CD4-positive, alpha-beta T cell treated with Interleukin-2 at 100 ng/mL for 4 hours (primary cell): ENCODE measurements at regions not wholly inside any gene's neighbourhood (a gene's known extent, or its start where the extent isn't known, plus 50 kb on each side); places are given as distances from the start of the nearest gene placed in this dataset.

ENCODE experiments used
- DNase-seq: peaks from one replicate; pipeline ENCODE4 v3.0.0-alpha.2; 2020; ENCODE audit warnings: low spot score

DNA sequence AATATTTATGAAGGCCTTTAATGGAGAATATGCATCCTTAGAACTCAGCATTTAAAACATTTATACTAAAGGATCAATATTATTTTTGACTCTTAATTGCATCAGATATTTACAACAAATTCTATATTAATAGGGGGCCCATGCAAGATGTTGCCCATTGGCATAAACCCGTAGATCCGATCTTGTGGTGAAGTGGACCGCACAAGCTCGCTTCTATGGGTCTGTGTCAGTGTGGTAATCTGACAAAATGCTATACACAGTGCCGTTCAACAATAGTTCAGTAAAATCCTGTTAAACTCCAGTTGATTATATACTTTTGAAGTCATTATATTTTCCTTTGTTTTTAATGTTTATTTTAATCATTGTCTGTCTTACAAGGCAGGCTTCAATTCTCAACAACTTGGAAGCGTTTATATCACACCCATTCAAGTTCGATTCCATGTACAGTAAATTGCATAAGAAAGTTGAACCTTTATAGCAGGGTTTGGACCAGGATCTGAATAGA, 809.2 kb downstream of the USP25 start:
- DNase-seq, result no peak

DNA sequence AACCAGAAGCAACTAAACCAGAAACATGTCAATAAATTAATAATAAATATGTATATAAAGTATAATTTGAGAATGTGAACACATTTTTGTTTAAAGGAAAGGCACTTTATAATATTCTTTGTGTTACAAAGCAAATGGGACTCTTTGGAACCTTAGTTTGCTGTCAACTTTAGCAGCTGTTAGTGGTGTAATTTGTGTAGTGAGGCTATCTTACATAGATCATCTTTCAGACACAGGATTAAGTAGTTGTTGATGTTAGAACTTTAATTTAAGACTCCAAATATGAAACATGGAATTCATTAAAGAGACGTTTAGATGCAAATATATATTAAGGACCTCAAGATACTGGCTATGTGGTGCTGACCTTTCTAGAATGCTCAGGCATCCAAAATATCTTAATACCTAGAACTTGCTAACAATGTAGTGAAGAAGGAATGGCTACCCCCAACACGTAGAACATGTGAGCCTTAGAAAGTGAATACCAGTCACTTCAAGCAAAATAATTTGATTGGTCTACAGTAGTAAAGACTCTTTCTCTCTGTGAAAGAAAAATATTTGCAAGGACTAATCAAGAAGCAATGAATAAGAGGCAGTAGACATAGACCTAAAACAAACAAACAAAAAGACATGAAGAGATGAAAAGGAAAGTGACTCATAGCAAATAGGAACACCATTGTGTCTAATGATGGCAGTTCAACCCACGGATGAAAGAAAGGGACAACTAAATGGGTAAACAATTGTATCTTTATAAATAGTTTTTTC, 811.4 kb downstream of the USP25 start:
- no peak for DNase-seq

DNA sequence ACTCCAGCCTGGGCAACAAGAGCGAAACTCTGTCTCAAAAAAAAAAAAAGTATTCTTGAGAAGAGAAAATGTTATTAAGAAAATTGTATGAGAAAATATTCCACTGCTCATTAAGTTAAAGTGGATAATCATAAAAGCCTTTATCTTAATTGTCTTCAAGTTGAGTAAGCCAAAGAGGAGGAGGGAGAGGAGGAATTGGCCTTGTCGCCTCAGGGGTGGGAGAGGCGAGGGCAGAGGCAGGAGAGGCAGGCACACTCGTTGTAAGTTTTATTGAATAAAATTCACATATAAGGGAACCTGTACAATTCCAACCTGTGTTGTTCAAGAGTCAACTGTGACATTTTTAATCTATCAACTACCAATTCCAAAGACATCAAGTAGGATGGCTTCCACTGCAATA, 820.3 kb downstream of the USP25 start:
- DNase-seq, result no peak

DNA sequence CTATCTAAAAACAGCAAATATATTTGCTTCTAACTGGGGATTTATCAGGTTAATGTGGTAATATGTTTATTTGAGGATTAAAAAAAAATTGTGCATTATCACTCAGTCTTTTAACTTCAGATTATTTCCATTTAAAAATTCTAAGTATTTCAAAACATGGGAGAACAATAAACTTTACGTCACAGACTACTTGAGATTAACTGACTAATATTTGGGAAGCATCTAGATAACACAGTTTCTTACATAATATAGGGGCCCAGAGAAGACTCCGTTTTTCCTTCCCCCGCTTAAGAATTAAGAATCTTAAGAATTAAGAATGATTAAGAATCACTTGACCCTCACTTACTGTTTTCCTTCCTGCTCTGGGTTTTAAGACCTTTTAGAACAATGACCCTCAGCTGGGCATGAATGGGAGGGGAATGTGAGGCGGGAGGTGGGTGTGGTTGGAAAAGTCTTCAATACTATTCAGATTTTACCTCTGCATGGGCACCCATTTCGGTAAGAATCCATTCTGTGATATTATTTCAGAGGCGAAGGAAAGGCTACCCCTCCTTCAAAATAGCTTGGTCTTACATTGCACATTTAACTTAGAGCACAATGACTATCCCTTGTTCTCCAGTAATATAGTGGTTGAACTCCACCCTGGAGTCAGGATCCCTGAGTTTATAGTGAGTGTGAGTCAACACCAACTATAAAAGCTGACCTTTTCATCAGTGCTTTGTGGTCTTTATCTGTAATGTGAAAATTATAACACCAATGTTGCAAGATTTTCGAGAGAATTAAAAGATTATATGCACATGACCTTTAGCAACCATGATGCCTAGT, 821.3 kb downstream of the USP25 start:
- DNase-seq, result no peak

DNA sequence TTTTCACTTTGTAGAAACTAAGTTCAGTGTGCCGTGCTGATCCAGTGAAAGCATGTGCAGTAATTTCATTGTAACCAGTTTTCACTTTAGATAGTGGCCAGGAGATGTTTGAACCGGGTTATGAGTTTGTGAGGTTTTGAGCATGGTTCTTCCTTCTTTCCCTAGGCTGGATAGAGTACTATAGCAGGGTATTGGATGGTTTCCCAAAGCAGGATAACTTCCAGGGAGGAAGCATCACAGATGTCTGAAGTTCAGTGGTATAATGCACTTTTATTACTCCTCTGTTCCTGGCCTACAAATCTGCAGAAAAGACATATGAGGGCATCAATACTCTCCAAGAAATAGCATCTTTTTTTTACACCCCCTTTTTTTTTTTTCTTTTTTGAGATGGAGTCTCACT, 823.1 kb downstream of the USP25 start:
- no peak for DNase-seq

DNA sequence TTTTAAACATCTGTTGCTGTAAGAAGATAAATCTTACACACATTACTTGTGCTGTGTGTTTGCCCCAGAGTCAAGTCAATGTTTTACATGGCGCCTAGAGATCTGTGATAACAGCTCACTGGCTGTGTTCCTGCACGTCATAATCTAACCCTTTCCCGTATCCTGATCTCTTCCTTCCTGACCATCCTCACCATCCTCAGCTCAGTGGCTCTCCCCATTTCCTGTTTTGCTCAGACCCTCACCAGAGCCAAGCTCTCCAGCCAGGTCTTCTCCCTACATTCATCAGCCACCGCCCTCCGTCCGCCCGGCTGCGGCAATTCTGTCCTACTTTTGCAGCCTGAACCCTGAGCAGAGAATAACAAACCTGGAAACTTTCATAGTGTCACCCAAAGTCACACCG, 824.7 kb downstream of the USP25 start:
- DNase-seq, result no peak

DNA sequence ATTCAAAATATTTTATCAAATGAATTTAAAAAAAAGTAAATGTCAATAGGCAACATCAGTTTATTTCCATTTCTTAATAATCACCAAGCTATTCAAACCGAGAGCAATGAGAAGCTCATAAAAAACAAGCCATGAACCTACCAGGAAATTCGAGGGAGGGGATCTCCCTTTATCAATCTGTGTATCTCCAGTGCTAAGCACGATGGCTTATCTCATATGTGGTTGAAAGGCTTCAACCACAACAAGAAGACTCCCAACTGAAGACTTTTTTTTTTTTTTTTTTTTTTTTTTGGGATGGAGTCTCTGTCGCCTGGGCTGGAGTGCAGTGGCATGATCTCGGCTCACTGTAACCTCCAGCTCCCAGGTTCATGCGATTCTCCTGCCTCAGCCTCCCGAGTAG, 833.3 kb downstream of the USP25 start:
- DNase-seq, result no peak

DNA sequence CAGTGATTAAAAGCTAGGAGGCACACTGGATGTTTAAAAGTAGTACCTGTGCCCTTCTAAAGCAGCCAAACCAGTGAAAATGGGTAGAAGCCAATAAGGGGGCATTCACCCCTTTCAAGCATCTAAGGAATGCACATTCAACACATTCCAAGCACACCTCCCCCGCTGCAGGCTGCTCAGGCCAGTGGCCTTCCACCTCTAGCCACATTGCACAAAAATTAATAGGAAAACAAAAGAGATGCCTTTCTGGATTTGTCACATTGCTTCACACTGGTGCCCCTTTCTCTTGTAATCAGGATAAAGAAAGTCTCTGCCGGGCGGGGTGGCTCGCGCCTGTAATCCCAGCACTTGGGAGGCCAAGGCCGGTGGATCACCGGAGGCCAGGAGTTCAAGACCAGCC, 834.0 kb downstream of the USP25 start:
- DNase-seq, result no peak

DNA sequence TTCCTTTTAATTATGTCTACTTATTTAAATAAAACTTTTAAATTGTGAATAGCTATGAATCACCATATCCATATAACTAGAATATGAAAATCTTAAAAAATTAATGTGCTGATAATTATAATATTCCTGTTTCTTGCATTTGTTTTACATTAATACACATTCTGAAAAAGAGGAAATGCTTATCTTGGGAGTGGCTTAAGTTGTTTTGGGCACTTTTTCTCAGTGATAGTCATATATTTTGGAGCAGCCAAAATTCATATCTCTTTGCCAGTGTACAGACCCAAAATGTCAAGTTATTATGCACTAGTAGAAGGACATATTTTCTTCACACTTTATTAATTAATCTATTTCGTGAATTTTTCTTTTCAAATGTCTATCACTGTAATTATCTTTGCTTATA, 838.5 kb downstream of the USP25 start:
- no peak for DNase-seq

DNA sequence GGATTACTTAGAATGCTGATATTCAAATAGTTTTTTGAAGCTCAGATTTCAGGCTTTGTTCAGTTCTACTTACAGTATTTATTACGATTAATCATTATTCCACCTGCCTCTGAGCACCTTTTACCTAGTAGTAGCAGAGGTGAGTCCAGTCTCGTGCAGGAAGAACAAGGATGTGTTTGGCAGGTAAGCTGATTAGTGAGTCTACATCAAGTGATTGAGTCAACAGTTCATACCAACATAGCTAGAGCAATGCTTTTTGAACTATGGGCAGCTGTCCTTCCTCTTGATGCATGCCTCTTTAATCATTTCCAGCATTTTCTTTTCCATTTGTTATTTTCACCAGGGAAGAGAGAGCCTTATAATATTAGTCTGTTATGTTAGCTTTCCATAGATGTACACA, 838.9 kb downstream of the USP25 start:
- DNase-seq, result no peak

DNA sequence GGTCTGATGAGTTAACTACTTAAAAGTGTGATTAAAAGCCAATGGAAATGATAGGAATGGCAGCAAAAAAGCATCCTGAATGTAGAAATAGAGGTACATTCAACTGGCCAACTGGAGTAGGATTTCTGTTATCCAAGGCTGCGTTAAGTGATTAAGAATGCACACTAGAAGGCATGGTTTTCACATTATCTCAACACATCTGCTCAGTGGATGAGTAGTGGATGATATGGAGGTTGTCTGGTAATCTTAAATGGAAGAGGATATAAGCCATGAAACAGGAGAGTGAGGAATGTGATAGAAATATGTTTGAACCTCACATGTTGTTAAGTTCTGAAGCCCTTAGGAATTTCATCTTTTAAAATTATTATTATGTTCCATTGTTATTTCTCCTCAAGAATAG, 839.9 kb downstream of the USP25 start:
- DNase-seq, result no peak

DNA sequence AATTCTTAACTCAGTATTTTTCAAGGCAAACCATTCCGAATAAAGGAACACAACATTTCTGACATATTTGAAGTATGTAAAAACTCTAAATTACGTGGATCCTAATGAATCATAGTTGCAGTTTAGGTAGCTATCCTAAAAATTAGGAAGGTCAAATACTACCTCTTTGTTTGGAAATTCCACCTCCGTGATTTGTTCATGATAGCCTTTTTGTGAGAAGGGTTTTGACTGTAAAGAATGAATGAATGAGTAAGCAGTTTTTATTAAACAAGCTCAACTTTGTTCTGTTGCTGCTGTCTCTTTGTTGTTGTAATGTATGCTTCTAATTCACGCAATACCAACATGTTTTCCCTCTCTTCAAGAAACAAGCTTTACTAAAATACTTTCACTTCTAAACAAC, 840.4 kb downstream of the USP25 start:
- no peak for DNase-seq

DNA sequence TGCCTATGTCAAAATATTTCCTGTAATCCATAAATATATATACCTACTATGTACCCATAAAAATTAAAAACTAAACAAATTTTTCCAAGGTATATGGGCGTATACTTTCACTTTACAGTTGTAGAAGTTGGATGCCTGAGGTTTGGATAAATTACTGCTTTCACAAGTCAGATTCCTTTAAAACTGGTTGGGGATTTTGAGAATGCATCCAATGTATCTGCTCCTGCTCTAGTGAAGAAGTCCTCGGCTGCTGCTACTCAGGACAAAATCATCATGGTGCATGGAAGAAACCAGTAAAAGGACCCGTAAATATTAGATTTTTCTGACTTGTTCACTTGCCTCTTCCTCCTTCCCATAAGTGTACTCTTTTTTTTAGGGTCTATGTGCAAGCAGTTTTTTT, 841.1 kb downstream of the USP25 start:
- no peak for DNase-seq

DNA sequence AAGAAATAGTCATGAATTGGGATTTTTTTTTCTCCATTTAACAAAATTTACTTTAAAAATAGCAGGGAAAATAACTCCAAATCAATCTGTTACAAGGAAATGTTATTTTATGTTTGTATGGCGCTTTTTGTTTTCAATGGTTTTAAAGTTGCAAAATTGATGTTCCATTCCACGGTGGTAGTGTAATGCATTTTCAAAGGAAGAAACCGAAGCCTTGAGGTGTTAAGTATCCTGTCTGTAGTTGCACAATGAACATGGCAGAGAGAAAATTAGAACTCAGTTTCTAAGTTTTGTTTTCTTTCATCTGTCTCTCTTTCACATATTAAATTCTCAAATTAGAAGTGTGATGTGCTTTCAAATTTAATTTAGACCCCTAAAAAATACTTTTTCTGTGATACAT, 841.8 kb downstream of the USP25 start:
- DNase-seq, result no peak

DNA sequence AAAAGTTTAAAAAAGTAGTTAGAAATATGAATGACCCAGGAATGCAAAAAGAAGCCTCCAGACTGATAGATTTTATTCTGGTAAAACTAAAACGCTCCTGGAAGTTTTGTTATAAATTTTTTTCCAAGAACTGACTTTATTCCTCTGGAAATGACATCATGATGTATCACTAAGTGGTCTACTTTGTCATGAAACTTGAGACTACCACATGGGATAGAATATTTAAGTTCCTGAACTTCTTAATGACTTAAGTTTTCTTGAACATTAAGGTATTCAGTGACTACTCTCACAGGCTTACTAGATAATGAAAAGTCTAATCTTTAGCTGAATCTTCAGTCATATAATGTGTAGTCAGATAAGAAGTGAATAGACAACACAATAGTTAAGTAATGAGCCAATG, 842.2 kb downstream of the USP25 start:
- DNase-seq, result no peak

DNA sequence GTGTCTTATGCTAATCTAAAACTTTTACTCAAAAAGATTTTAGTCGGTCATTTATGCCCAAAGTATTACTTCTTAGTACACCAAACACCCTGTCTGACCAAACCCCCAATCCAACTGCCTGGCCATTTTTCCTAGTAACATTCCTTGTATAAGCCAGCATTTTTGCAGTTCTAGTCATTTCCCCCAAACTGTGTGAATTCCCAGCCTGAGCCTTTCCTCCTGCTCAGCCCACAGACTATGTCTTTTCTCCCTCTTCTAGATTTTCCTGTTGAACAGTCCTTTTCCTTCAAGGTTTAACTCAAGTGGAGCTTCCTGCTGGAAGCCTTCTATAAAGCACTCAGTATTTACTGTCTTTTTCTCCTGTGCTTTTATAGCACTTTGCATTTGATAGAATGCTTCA, 843.8 kb downstream of the USP25 start:
- no peak for DNase-seq

DNA sequence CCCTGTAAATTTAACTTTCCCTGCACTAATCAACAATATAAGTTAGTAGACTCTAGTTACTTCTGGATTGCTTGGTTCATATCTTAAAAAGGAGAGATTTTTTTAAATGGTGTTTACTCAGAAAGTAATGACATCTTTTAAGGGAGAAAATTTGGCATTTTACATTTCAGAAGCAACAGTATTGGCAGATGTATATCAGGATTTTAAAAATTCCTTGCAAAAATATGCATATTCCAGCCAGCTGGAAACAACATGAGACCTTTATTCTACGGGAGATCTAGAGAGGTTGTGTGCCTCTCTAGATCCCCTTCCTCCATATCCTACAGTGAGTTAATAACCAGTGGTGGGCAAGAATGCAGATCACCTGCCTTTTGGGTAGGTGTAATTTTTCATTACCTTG, 848.2 kb downstream of the USP25 start:
- no peak for DNase-seq

DNA sequence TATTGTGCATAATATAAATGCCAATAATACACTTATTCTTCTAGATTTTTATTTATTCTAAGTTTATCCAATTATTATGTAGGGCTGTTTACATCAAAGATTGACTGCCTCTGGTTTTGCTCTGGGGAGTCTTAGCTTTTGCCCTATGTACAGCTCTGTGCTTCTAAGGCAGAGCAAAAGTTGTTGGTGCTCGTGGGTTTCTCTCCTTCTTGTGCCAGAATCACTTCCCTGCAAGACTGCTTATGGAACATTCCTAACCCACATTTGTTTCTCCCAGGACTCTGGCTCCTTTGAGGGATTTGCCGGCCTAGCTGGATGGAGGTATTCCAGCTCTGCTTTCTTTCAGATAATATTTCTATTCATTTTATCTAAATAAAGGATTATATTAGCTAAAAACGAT, 849.1 kb downstream of the USP25 start:
- DNase-seq, result no peak

DNA sequence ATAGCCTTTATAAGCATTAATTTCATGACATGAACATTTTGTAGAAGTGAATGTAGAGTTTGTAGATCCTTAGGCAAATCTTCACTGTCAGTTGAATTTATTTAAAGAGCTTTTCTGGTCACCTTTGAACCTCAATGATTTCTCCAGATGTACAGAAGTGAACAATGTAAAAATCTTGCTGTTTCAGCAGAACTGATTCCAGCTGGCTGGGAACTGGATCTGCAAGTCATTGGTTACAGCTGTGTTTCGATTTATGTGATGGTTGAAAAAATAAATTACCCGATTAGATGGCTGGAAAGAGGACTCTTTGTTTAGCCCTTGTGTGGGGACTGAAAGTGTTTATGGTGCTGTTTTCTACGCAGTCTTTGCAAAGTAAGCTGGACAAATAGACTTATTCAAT, 849.8 kb downstream of the USP25 start:
- DNase-seq, result no peak

DNA sequence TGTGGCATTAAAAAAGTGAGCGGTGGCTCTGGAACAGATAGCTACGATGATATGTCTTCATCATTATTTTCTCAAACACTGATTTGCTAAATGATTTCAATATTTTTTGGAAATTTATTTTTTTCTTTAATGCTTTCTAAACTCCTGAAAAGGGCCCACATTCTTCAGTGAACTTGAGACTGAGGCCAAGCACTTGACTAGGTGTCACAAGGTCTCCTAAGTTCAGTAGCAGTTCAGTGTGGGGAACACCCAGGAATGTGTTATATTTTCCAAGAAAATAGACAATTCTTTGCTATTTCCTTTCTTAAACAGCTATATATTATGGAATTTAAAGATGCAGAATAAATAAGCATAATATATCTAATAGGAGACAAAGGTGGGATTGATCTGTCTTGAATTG, 850.9 kb downstream of the USP25 start:
- DNase-seq, result no peak

DNA sequence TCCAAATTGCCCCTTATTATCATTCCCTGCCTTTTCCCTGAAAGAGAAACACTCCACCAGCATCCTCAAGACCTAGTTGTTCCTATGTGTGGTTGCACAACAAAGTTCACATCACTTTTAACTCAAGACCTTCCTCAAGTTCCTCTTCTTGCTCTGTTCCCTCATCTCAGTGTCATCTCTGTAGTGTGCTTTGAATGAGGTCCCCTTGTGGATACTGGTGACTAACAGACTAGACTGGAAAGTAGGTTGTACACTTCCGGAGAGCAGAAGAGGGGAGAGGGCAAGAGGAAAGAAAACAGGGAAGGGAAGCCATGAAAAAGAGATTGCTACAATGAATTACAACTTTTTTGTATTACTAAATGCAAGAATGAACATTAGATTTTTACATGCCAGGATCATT, 853.8 kb downstream of the USP25 start:
- no peak for DNase-seq

DNA sequence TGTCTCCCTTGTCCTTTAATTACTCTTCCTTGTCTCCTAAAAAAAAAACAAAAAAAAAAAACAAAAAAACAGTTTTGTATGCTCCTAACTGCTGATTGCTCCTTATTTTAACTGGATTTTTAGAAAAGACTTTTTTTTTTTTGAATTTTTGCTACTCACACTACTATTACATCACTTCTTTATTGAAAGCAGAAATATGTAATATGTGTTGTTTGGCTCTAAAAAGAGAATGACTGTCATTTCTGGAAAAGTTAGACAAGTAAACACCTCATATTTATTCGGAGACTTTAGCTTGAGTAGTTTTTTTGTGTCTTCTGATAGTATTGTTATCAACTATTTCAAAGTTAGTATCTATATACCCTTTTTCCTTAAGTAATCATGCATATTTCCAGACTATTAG, 855.0 kb downstream of the USP25 start:
- no peak for DNase-seq

DNA sequence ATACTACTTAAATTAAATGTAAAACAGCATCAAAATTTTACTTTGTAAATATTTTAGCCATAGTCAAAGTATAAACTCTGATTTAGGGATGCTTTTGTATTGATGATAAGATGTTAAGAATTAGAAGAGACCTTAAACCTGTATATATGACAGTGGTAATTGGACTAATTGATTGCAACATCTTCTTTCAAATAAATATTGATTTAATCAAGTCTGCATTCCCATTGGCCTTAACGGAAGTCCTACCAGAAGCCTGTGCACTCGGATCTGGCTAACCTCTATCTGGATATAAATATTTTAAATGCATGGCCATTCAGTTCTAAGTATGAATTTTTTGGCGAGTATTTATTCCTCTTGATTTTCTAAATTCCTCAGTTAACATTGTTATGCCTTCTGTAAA, 856.1 kb downstream of the USP25 start:
- no peak for DNase-seq

DNA sequence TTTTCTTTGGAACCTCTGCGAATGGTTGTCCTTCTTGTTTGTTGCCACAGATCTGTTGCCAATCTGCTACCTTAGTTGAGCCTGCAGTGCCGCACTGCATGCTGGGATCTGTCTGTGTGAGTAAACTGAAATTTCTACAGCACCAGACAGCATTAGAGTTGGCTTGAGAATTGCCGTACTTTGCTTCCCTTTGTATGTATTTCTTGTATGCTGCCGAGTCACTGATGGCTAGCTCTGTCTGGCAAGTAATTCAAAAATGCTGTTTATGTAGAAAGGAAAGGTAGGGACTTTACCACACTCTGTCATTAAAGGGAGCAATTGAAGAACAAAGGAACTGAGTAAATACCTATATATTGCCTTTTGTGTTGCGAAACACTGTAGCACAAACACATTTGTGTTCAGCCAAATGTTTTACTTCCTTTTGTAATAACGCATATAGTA, 857.4 kb downstream of the USP25 start:
- no peak for DNase-seq
